CD8-positive, alpha-beta memory T cell (primary cell): ENCODE measurements at regions not wholly inside any gene's neighbourhood (a gene's known extent, or its start where the extent isn't known, plus 50 kb on each side); places are given as distances from the start of the nearest gene placed in this dataset.
A peak's percentile ranks its signal among the peaks of the same experiment; 100 is the strongest.

ENCODE experiments used
- CTCF ChIA-PET: fragments of 350-600 bp; sonication (Branson Sonifier 250); formaldehyde crosslinking; loops from one replicate; lab custom pipeline; 2021; ENCODE audit warnings: antibody characterized with exemption; lab: Charles Lee
- POLR2A ChIA-PET: fragments of 350-600 bp; sonication (Branson Sonifier 250); formaldehyde crosslinking; loops from one replicate; lab custom pipeline; 2021; ENCODE audit warnings: antibody characterized with exemption; lab: Charles Lee
- DNase-seq, 5 donors: peaks; one replicate each; pipeline versions ENCODE4 v3.0.0 to v3.0.0-alpha.2; 2020 to 2022; ENCODE audit warnings: mixed read lengths in 1 of 5
- H3K27ac ChIP-seq: one replicate; pipeline ENCODE4 v1.7.0; 2013; ENCODE audit warnings: low read depth, mild to moderate bottlenecking, low read length, moderate library complexity
- H3K27me3 ChIP-seq: 2 replicates; pipeline ENCODE4 v1.7.0; 2013; ENCODE audit warnings: low read length, mild to moderate bottlenecking; ENCODE audit not compliant: insufficient read depth, poor library complexity, severe bottlenecking
- H3K36me3 ChIP-seq: 2 replicates; pipeline ENCODE4 v1.7.0; 2013; ENCODE audit warnings: mild to moderate bottlenecking, low read length, moderate library complexity; ENCODE audit not compliant: insufficient read depth
- H3K4me1 ChIP-seq: 2 replicates; pipeline ENCODE4 v1.7.0; 2013; ENCODE audit warnings: mild to moderate bottlenecking, low read length, moderate library complexity; ENCODE audit not compliant: insufficient read depth
- H3K4me3 ChIP-seq: 2 replicates; pipeline ENCODE4 v1.7.0; 2013; ENCODE audit warnings: mild to moderate bottlenecking, low read length
- H3K9me3 ChIP-seq: 2 replicates; pipeline ENCODE4 v1.7.0; 2013; ENCODE audit warnings: mild to moderate bottlenecking, low read length
- H3K27ac Mint-ChIP-seq, 8 donors: one replicate each; pipeline ENCODE4 v1.8.0; 2020 to 2021; ENCODE audit warnings: mixed read lengths in 8 of 8, mild to moderate bottlenecking in 6 of 8, inconsistent platforms in 3 of 8, moderate library complexity in 3 of 8
- H3K27me3 Mint-ChIP-seq, 2 donors: one replicate each; pipeline ENCODE4 v1.8.0; 2020 to 2021; ENCODE audit warnings: mixed read lengths in 2 of 2, mild to moderate bottlenecking in 1 of 2, moderate library complexity in 1 of 2
- H3K36me3 Mint-ChIP-seq, 3 donors: one replicate each; pipeline ENCODE4 v1.8.0; 2020 to 2021; ENCODE audit warnings: mixed read lengths in 3 of 3, inconsistent platforms in 1 of 3, mild to moderate bottlenecking in 1 of 3
- H3K4me1 Mint-ChIP-seq, 3 donors: one replicate each; pipeline ENCODE4 v1.8.0; 2020 to 2021; ENCODE audit warnings: mixed read lengths in 3 of 3, inconsistent platforms in 1 of 3, mild to moderate bottlenecking in 1 of 3
- H3K4me3 Mint-ChIP-seq, 7 donors: one replicate each; pipeline ENCODE4 v1.8.0; 2020 to 2021; ENCODE audit warnings: mixed read lengths in 7 of 7, mild to moderate bottlenecking in 6 of 7, moderate library complexity in 4 of 7, inconsistent platforms in 2 of 7
- H3K9me3 Mint-ChIP-seq, 5 donors: one replicate each; pipeline ENCODE4 v1.8.0; 2020 to 2022; ENCODE audit warnings: mixed read lengths in 5 of 5, mild to moderate bottlenecking in 3 of 5, moderate library complexity in 2 of 5, inconsistent platforms in 1 of 5

DNA sequence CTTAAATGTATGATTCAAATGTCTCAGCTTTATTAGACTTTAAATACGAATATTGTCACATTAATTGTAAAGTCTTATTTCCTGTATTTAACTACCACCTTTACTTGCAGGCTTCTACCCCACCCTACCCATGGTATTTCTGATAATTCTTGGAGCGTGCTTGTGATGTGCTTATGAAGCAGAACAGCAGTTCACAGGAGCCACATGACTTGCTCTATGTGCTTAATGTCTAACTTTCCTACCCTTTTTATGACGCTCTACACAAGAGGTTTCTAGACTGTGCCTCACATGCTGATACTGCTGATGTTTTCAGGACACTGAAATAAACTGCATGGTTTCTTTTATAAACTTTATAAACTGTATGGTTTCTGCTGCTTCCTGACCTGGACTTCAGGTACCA lies 553.5 kb upstream of the CCDC54 start:
- Mint-ChIP-seq H3K4me3 (no peak overlapping the region), H3K36me3 (no peaks in the 10 kb centered on the region), H3K4me1 (peaks cover 0 to 2% (median 0%) of the 10 kb centered on the region in 3 donors), H3K9me3 (no peaks in the 10 kb centered on the region), H3K27me3 (no peaks in the 10 kb centered on the region), H3K27ac (no peak overlapping the region)
- no peak for DNase-seq
- Histone ChIP-seq H3K4me1 (no peaks in the 10 kb centered on the region), H3K4me3 (no peak overlapping the region), H3K36me3 (no peaks in the 10 kb centered on the region), H3K9me3 (no peaks in the 10 kb centered on the region), H3K27me3 (no peaks in the 10 kb centered on the region), H3K27ac (no peak overlapping the region)
- ChIA-PET CTCF (no interaction called here), POLR2A (no interaction called here)

DNA sequence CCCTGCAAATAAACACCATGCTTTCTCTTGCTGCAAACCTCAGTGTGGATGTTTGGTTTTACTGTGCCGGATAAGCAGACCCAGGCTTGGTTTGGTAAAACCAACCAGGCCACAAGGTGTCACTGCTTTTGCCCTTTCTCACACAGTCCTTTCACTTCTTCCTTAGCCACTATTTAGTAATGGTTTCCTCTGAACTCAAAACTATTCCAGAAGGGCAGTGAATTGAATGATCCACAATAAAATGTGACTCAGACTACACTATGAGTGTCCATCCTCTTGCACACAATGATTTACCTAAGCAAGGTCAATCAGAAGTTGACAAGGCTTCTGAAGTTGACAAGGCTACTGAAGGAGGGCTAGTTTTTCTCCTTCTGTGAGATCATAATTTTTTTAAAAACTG lies 552.4 kb upstream of the CCDC54 start:
- CTCF ChIA-PET = no interaction called here
- H3K27ac Mint-ChIP-seq = peak overlapping the region in 1 of 8 donors; percentile 46

DNA sequence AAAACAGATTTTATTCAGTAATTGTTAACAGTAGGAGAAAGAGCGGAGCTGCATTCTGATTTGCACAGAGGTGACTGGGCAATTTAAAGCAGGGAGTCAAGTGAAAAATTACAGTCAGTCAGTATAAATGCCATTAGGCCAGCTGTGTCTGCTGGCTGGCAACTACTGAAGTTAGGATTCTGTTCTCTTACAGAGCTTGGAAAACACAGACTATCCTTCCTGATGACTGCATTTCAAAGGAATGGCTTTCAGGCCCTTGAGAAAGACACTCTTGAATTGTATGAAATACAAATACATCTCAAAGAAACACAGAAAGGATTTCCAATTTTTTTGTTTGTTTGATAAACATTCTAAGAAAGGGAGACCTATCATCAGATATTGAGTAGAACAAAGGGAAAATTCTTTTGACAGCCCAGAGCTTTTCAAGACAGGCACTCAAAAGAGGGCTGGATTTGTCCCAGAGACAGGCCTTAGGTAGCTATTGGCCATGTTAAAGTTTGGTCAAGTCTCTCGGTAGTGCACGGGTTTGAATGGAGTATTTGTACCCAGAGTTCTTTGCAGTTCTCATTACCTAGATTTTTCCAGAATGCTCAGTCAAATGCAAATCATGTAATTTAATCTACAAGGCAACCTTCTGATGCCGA lies 551.2 kb upstream of the CCDC54 start:
- Histone ChIP-seq H3K9me3 (no peaks in the 10 kb centered on the region), H3K27me3 (no peaks in the 10 kb centered on the region), H3K4me1 (no peaks in the 10 kb centered on the region), H3K4me3 (no peak overlapping the region), H3K36me3 (no peaks in the 10 kb centered on the region), H3K27ac (no peak overlapping the region)
- no peak overlapping the region for H3K4me3 Mint-ChIP-seq
- H3K4me1 Mint-ChIP-seq = peaks cover 0 to 2% (median 0%) of the 10 kb centered on the region in 3 donors
- no peaks in the 10 kb centered on the region for H3K36me3 Mint-ChIP-seq
- CTCF ChIA-PET = no interaction called here
- POLR2A ChIA-PET = no interaction called here
- H3K27me3 Mint-ChIP-seq = peaks cover 0 to 5% of the 10 kb centered on the region in 2 donors
- H3K27ac Mint-ChIP-seq = no peak overlapping the region
- H3K9me3 Mint-ChIP-seq = peaks cover 0 to 4% (median 3%) of the 10 kb centered on the region in 5 donors
- no peak for DNase-seq

More for the DNA sequence above, 552.4 kb upstream of the CCDC54 start:
- Mint-ChIP-seq H3K27me3 (no peaks in the 10 kb centered on the region), H3K9me3 (no peaks in the 10 kb centered on the region), H3K4me1 (peaks cover 0 to 2% (median 0%) of the 10 kb centered on the region in 3 donors), H3K36me3 (no peaks in the 10 kb centered on the region), H3K4me3 (no peak overlapping the region)
- Histone ChIP-seq H3K36me3 (no peaks in the 10 kb centered on the region), H3K4me1 (no peaks in the 10 kb centered on the region), H3K27ac (no peak overlapping the region), H3K9me3 (no peaks in the 10 kb centered on the region), H3K4me3 (no peak overlapping the region), H3K27me3 (no peaks in the 10 kb centered on the region)
- no peak for DNase-seq
- POLR2A ChIA-PET = no interaction called here

DNA sequence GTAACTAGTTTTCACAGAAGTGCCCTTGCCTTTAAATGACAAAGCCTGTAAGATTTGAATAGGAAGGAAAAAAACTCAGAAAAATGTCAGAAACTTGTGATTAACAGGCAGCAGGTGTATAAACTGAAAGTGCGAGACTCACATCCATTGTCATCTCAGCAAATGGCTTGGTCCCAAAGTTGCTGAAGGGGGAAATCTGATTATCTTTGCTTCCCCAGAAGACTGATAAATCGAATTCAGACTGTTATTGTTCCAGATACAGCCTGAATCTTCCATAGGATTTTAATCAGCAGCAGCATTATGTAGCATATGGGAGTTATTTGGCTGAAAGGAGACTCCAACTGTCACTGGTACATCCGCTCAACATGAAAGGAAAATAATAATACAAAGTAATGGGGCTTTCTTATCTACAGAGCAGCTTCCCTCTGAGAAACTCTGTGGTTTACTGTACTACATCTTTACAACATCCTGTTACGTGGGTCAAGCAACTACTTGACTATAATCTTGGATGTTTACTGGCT lies 550.4 kb upstream of the CCDC54 start:
- DNase-seq = no peak
- Histone ChIP-seq H3K4me3 (no peak overlapping the region), H3K27me3 (no peaks in the 10 kb centered on the region), H3K36me3 (no peaks in the 10 kb centered on the region), H3K27ac (no peak overlapping the region), H3K4me1 (no peaks in the 10 kb centered on the region), H3K9me3 (no peaks in the 10 kb centered on the region)
- Mint-ChIP-seq H3K4me3 (no peak overlapping the region), H3K27me3 (peaks cover 0 to 5% of the 10 kb centered on the region in 2 donors), H3K9me3 (peaks cover 1 to 8% (median 6%) of the 10 kb centered on the region in 5 donors), H3K4me1 (peaks cover 0 to 2% (median 0%) of the 10 kb centered on the region in 3 donors), H3K36me3 (no peaks in the 10 kb centered on the region), H3K27ac (no peak overlapping the region)
- ChIA-PET POLR2A (no interaction called here), CTCF (no interaction called here)

DNA sequence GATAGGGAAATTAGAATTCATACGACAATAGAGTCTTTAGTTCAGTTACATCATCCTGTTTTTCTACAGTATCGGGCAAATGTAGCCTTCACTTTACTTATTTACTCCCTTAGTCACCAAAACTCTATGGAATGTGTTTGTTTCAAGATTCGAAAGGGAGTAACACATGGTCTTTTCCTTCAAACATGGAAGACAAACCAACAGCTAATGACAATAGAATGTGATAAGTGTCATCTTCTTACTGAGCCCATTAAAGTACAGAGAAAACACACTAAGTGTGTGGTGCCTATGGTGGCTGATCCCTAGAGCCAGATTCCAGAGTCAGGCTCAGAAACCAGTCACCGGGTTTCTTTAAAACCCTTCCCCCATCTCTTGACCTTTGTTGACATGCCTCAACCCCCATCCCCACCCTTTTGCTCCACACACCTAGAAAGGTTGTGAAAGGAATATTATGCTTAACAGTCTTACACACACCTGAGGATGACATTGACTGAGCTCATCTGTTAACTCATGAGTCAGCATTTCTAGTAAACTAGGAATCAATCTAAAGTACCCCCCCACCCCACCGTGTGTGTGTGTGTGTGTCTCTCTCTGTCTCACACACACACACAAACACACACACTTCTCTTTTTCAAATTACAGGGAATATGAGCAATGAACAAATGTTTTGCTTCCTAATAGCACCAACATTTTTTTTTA lies 549.6 kb upstream of the CCDC54 start:
- CTCF ChIA-PET = no interaction called here
- H3K4me3 Mint-ChIP-seq = no peak overlapping the region
- Histone ChIP-seq H3K27me3 (no peaks in the 10 kb centered on the region), H3K36me3 (no peaks in the 10 kb centered on the region), H3K4me1 (no peaks in the 10 kb centered on the region), H3K27ac (no peak overlapping the region), H3K9me3 (no peaks in the 10 kb centered on the region), H3K4me3 (no peak overlapping the region)
- no peak for DNase-seq
- no peak overlapping the region for H3K27ac Mint-ChIP-seq
- peaks cover 0 to 2% (median 0%) of the 10 kb centered on the region in 3 donors for H3K4me1 Mint-ChIP-seq
- peaks cover 8 to 15% (median 14%) of the 10 kb centered on the region in 5 donors for H3K9me3 Mint-ChIP-seq
- no peaks in the 10 kb centered on the region for H3K36me3 Mint-ChIP-seq
- POLR2A ChIA-PET = no interaction called here
- peaks cover 0 to 5% of the 10 kb centered on the region in 2 donors for H3K27me3 Mint-ChIP-seq

DNA sequence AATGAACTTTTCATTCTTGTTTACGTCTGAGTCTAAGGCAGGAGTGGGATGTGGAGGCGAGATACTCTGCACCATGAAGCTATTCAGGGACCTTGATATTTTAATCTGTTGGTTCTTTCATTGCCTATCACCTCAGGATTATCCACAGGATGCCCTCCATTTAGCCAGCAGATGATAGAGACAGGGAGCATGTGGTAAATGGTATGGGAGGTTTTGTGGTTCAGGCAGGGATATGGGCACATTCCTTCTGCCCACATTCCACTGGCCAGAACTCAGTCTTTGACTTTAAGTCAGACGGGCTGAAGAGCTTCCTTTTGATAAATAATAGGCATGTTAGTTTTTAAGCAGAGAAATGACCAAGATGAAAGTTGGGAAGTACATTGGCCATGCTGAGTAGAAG lies 548.0 kb upstream of the CCDC54 start:
- Mint-ChIP-seq H3K27ac (no peak overlapping the region), H3K4me3 (no peak overlapping the region), H3K4me1 (peaks cover 0 to 2% (median 0%) of the 10 kb centered on the region in 3 donors), H3K27me3 (peaks cover 0 to 5% of the 10 kb centered on the region in 2 donors), H3K9me3 (peaks cover 8 to 17% (median 14%) of the 10 kb centered on the region in 5 donors), H3K36me3 (no peaks in the 10 kb centered on the region)
- Histone ChIP-seq H3K27me3 (no peaks in the 10 kb centered on the region), H3K36me3 (no peaks in the 10 kb centered on the region), H3K27ac (no peak overlapping the region), H3K4me1 (no peaks in the 10 kb centered on the region), H3K9me3 (no peaks in the 10 kb centered on the region), H3K4me3 (no peak overlapping the region)
- ChIA-PET CTCF (no interaction called here), POLR2A (no interaction called here)
- DNase-seq = no peak

DNA sequence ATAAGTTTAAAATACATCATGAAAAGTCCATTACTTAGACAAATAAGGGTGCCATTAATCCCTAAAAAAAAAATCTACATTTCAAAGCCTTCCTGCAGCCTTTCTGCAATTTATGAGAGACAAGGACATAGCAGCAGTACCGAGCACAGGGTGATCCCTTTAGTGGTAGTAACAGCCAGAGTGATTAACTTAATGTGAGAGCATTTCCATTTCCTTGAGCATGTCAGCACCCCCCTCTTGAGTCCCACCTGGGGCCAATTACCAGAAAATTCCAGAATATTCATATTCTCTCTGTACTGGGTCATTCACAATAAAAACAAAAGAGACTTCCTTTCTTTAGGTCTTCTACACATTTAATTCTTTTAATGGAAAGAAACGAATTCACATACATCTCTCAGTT lies 546.9 kb upstream of the CCDC54 start:
- Mint-ChIP-seq H3K4me3 (no peak overlapping the region), H3K27me3 (peaks cover 0 to 5% of the 10 kb centered on the region in 2 donors), H3K27ac (no peak overlapping the region), H3K9me3 (peaks cover 8 to 17% (median 14%) of the 10 kb centered on the region in 5 donors), H3K36me3 (no peaks in the 10 kb centered on the region), H3K4me1 (peaks cover 0 to 2% (median 0%) of the 10 kb centered on the region in 3 donors)
- no peaks in the 10 kb centered on the region for H3K27me3 ChIP-seq
- no peak for DNase-seq
- H3K9me3 ChIP-seq = no peaks in the 10 kb centered on the region
- H3K27ac ChIP-seq = no peak overlapping the region
- ChIA-PET CTCF (no interaction called here), POLR2A (no interaction called here)
- H3K4me1 ChIP-seq = no peaks in the 10 kb centered on the region
- no peaks in the 10 kb centered on the region for H3K36me3 ChIP-seq
- H3K4me3 ChIP-seq = no peak overlapping the region

DNA sequence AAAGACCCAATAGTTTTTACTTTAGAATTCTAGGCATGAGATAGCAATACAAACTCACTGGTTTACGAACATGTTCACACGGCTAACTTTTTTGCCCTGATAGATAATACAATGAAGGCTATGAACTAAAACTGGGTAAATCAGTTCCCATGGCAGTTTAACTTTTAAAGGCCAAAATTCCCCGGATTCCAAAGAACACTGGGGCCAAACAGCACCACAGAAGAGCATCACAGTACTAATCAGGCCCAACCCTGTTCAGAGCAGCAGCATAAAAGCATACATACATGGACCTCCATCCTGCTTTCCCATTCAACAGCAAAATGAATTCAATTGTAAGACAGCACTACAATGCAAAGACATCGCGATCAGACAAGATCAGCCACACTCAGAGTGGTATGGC lies 540.3 kb upstream of the CCDC54 start:
- no peak overlapping the region for H3K4me3 ChIP-seq
- no peaks in the 10 kb centered on the region for H3K4me1 Mint-ChIP-seq
- no peaks in the 10 kb centered on the region for H3K9me3 ChIP-seq
- H3K9me3 Mint-ChIP-seq = peaks cover 7 to 12% (median 8%) of the 10 kb centered on the region in 5 donors
- H3K27ac Mint-ChIP-seq = no peak overlapping the region
- ChIA-PET POLR2A (no interaction called here), CTCF (no interaction called here)
- H3K27me3 Mint-ChIP-seq = peaks cover 0 to 3% of the 10 kb centered on the region in 2 donors
- H3K4me1 ChIP-seq = no peaks in the 10 kb centered on the region
- no peaks in the 10 kb centered on the region for H3K36me3 Mint-ChIP-seq
- no peaks in the 10 kb centered on the region for H3K27me3 ChIP-seq
- no peaks in the 10 kb centered on the region for H3K36me3 ChIP-seq
- H3K27ac ChIP-seq = no peak overlapping the region
- DNase-seq = no peak
- H3K4me3 Mint-ChIP-seq = no peak overlapping the region
